Osteoblast (primary cell): ENCODE measurements at regions not wholly inside any gene's neighbourhood (a gene's known extent, or its start where the extent isn't known, plus 50 kb on each side); places are given as distances from the start of the nearest gene placed in this dataset.

Experiments used
- DNase-seq: peaks from one replicate; pipeline ENCODE4 v3.0.0; 2011; ENCODE audit warnings: low spot score, mixed read lengths; ENCODE audit not compliant: insufficient read length; ENCODE audit errors: missing footprints
- H2AFZ ChIP-seq: 2 replicates; pipeline ENCODE4 v1.6.0; 2011; ENCODE audit warnings: mild to moderate bottlenecking, low read length
- H3K27ac ChIP-seq: 2 replicates; pipeline ENCODE4 v1.5.1; 2011; ENCODE audit warnings: mild to moderate bottlenecking, low read depth, low read length, moderate library complexity
- H3K27me3 ChIP-seq: 2 replicates; pipeline ENCODE4 v1.6.0; 2012; ENCODE audit warnings: mild to moderate bottlenecking, control low read depth, inconsistent platforms, low read length, moderate library complexity; ENCODE audit not compliant: insufficient read depth
- H3K36me3 ChIP-seq: 2 replicates; pipeline ENCODE4 v1.5.1; 2011; ENCODE audit warnings: mild to moderate bottlenecking, low read length, control low read depth, moderate library complexity; ENCODE audit not compliant: insufficient read depth
- H3K4me1 ChIP-seq: 2 replicates; pipeline ENCODE4 v1.5.1; 2011; ENCODE audit warnings: mild to moderate bottlenecking, low read length, control low read depth, moderate library complexity; ENCODE audit not compliant: insufficient read depth
- H3K4me2 ChIP-seq: 2 replicates; pipeline ENCODE4 v1.6.0; 2011; ENCODE audit warnings: mild to moderate bottlenecking, low read length; ENCODE audit not compliant: insufficient read depth
- H3K4me3 ChIP-seq: fragments of 200-600 bp; sonication (generic); 3 replicates; pipeline ENCODE4 v1.5.1; 2012; ENCODE audit warnings: mild to moderate bottlenecking, low read length, inconsistent platforms; ENCODE audit not compliant: insufficient read depth
- H3K79me2 ChIP-seq: 2 replicates; pipeline ENCODE4 v1.6.0; 2012; ENCODE audit warnings: mild to moderate bottlenecking, low read length, control low read depth, inconsistent platforms; ENCODE audit not compliant: insufficient read depth
- H3K9me3 ChIP-seq: 2 replicates; pipeline ENCODE4 v1.5.1; 2011; ENCODE audit warnings: low read depth, low read length, control low read depth
- H4K20me1 ChIP-seq: 2 replicates; pipeline ENCODE4 v1.6.0; 2012; ENCODE audit warnings: mild to moderate bottlenecking, low read length, control low read depth; ENCODE audit not compliant: insufficient read depth
- CTCF ChIP-seq: IDR thresholded peaks from 2 replicates; pipeline ENCODE4 v1.5.1; 2011; ENCODE audit warnings: mild to moderate bottlenecking, low read depth, low read length, moderate library complexity; ENCODE audit errors: extremely low read depth

GRCh38 chr1:81114191-81114590, 686.5 kb upstream of the ADGRL2 start:
- Histone ChIP-seq H3K79me2 (no peaks in the 10 kb centered on the region), H3K36me3 (no peaks in the 10 kb centered on the region), H3K4me1 (no peaks in the 10 kb centered on the region), H3K27me3 (no peaks in the 10 kb centered on the region), H4K20me1 (no peaks in the 10 kb centered on the region), H3K27ac (no peak overlapping the region), H3K4me3 (no peak overlapping the region), H3K9me3 (peaks cover 3% of the 10 kb centered on the region), H2AFZ (no peak overlapping the region), H3K4me2 (no peak overlapping the region)
- DNase-seq, result no peak
- no peak for TF ChIP-seq CTCF

- no peaks in the 10 kb centered on the region for H3K36me3 ChIP-seq
- no peak overlapping the region for H3K27ac ChIP-seq
- H3K9me3 ChIP-seq, result peaks cover 3% of the 10 kb centered on the region
- H3K4me2 ChIP-seq, result no peak overlapping the region
- TF ChIP-seq CTCF, result no peak
- no peaks in the 10 kb centered on the region for H3K79me2 ChIP-seq
- H2AFZ ChIP-seq, result no peak overlapping the region
- H4K20me1 ChIP-seq, result no peaks in the 10 kb centered on the region
- no peaks in the 10 kb centered on the region for H3K27me3 ChIP-seq
- no peaks in the 10 kb centered on the region for H3K4me1 ChIP-seq
- no peak for DNase-seq
- no peak overlapping the region for H3K4me3 ChIP-seq
These were observed 687.0 kb upstream of the ADGRL2 start for GRCh38 chr1:81113688-81114087.

DNA sequence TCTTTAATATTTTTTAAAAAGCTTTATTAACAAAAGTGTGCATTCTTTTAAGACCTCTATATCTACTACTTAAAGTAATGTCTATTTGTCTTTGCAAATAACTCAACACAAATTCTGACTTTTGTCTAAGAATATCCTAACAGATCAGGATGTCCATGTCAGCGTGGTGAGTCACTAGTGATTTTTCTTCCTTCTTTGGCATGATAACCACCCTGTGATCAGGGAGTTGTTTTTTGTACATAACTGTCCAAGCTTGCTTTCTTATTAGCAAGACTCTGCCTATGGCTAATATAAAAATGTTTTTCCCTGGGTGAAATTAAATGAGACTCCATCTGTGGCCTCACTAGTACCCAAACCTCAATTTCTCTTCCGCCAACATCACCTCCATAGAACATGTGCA, 688.9 kb upstream of the ADGRL2 start:
- no peak overlapping the region for H3K4me2 ChIP-seq
- H3K9me3 ChIP-seq, result peaks cover 3% of the 10 kb centered on the region
- no peaks in the 10 kb centered on the region for H3K27me3 ChIP-seq
- H3K4me1 ChIP-seq, result no peaks in the 10 kb centered on the region
- no peak for TF ChIP-seq CTCF
- H3K4me3 ChIP-seq, result no peak overlapping the region
- no peak for DNase-seq
- no peaks in the 10 kb centered on the region for H4K20me1 ChIP-seq
- H3K27ac ChIP-seq, result no peak overlapping the region
- no peaks in the 10 kb centered on the region for H3K79me2 ChIP-seq
- H2AFZ ChIP-seq, result no peak overlapping the region
- H3K36me3 ChIP-seq, result no peaks in the 10 kb centered on the region

GRCh38 chr1:81109038-81109437, 691.7 kb upstream of the ADGRL2 start:
- peak; percentile 1 for DNase-seq

More at GRCh38 chr1:81109038-81109437, 691.7 kb upstream of the ADGRL2 start:
- H3K9me3 ChIP-seq, result peaks cover 3% of the 10 kb centered on the region
- TF ChIP-seq CTCF, result no peak
- no peak overlapping the region for H3K4me3 ChIP-seq
- no peaks in the 10 kb centered on the region for H3K36me3 ChIP-seq
- no peak overlapping the region for H3K27ac ChIP-seq
- no peak overlapping the region for H3K4me2 ChIP-seq
- H3K27me3 ChIP-seq, result no peaks in the 10 kb centered on the region
- H4K20me1 ChIP-seq, result no peaks in the 10 kb centered on the region
- H2AFZ ChIP-seq, result no peak overlapping the region
- H3K4me1 ChIP-seq, result no peaks in the 10 kb centered on the region
- no peaks in the 10 kb centered on the region for H3K79me2 ChIP-seq
